GM23338 (cell line): ENCODE measurements at regions not wholly inside any gene's neighbourhood (a gene's known extent, or its start where the extent isn't known, plus 50 kb on each side); places are given as distances from the start of the nearest gene placed in this dataset.
A peak's percentile ranks its signal among the peaks of the same experiment; 100 is the strongest.

ENCODE experiments used
- ATAC-seq: fragments of 200-7000 bp; cut with Tn5 transposase; 3 replicates; pipeline ENCODE4 v1.9.1; 2020
- DNase-seq: peaks from one replicate; pipeline ENCODE4 v3.0.0-alpha.2; 2015; ENCODE audit warnings: low spot score
- H2AFZ ChIP-seq: fragments of 200-600 bp; sonication (generic); 2 replicates; pipeline ENCODE4 v1.8.0; 2016; ENCODE audit warnings: antibody characterized with exemption, mild to moderate bottlenecking, moderate library complexity
- H3F3A ChIP-seq: fragments of 200-600 bp; sonication (generic); replicated peaks from 2 replicates; pipeline ENCODE4 v1.8.0; 2017; ENCODE audit warnings: antibody characterized with exemption, mixed run types, low read depth
- H3K27ac ChIP-seq: fragments of 200-600 bp; sonication (generic); 2 replicates; pipeline ENCODE4 v1.6.1; 2016; ENCODE audit warnings: low read depth
- H3K27me3 ChIP-seq: fragments of 200-600 bp; sonication (generic); 2 replicates; pipeline ENCODE4 v1.8.0; 2016; ENCODE audit warnings: mild to moderate bottlenecking, mixed run types, moderate library complexity; ENCODE audit not compliant: insufficient read depth
- H3K36me3 ChIP-seq: fragments of 200-600 bp; sonication (generic); 2 replicates; pipeline ENCODE4 v1.8.0; 2016; ENCODE audit warnings: mild to moderate bottlenecking; ENCODE audit not compliant: insufficient read depth
- H3K4me1 ChIP-seq: fragments of 200-600 bp; sonication (generic); 2 replicates; pipeline ENCODE4 v1.8.0; 2016; ENCODE audit warnings: mild to moderate bottlenecking, moderate library complexity; ENCODE audit not compliant: insufficient read depth
- H3K4me2 ChIP-seq: fragments of 200-600 bp; sonication (generic); 2 replicates; pipeline ENCODE4 v1.7.1; 2017; ENCODE audit warnings: mixed run types
- H3K4me3 ChIP-seq: fragments of 200-600 bp; sonication (generic); 2 replicates; pipeline ENCODE4 v1.6.1; 2016; ENCODE audit warnings: mixed run types
- H3K79me2 ChIP-seq: fragments of 200-600 bp; sonication (generic); replicated peaks from 2 replicates; pipeline ENCODE4 v1.8.0; 2017; ENCODE audit warnings: mild to moderate bottlenecking; ENCODE audit not compliant: insufficient read depth
- H3K9me2 ChIP-seq: fragments of 200-600 bp; sonication (generic); 2 replicates; pipeline ENCODE4 v1.8.0; 2017; ENCODE audit not compliant: insufficient read depth
- H4K20me1 ChIP-seq: fragments of 200-600 bp; sonication (generic); replicated peaks from 2 replicates; pipeline ENCODE4 v1.8.0; 2017; ENCODE audit warnings: mild to moderate bottlenecking; ENCODE audit not compliant: insufficient read depth
- H3K27ac Mint-ChIP-seq: 2 replicates; pipeline ENCODE4 v1.8.0; 2020; ENCODE audit warnings: inconsistent platforms, mild to moderate bottlenecking, moderate library complexity, mixed read lengths
- H3K27me3 Mint-ChIP-seq: 3 replicates; pipeline ENCODE4 v1.8.0; 2022; ENCODE audit warnings: low read depth, mild to moderate bottlenecking, moderate library complexity, mixed read lengths, inconsistent platforms; ENCODE audit not compliant: insufficient read depth, poor library complexity
- H3K36me3 Mint-ChIP-seq: 3 replicates; pipeline ENCODE4 v1.8.0; 2021; ENCODE audit warnings: low read depth, mild to moderate bottlenecking, inconsistent platforms, moderate library complexity, mixed read lengths
- H3K4me1 Mint-ChIP-seq: 3 replicates; pipeline ENCODE4 v1.8.0; 2020; ENCODE audit warnings: mild to moderate bottlenecking, inconsistent platforms, mixed read lengths
- H3K4me3 Mint-ChIP-seq: 3 replicates; pipeline ENCODE4 v1.8.0; 2021; ENCODE audit warnings: moderate library complexity, mild to moderate bottlenecking, inconsistent platforms, mixed read lengths
- H3K9me3 Mint-ChIP-seq: 3 replicates; pipeline ENCODE4 v1.8.0; 2020; ENCODE audit warnings: moderate library complexity, mild to moderate bottlenecking, inconsistent platforms, mixed read lengths
- CREB1 ChIP-seq: fragments of 250-450 bp; sonication (Bioruptor Pico); IDR thresholded peaks from 2 replicates; pipeline ENCODE4 v1.5.0; 2020; ENCODE audit warnings: low read depth, mild to moderate bottlenecking, moderate library complexity
- EZH2 ChIP-seq: fragments of 200-600 bp; sonication (generic); IDR thresholded peaks from one replicate; pipeline ENCODE4 v1.8.0; 2017; ENCODE audit warnings: antibody characterized with exemption, mild to moderate bottlenecking, low read depth; ENCODE audit not compliant: unreplicated experiment
- EZH2phosphoT487 ChIP-seq: fragments of 200-600 bp; sonication (generic); IDR thresholded peaks from one replicate; pipeline ENCODE4 v1.8.1; 2018; ENCODE audit warnings: antibody characterized with exemption; ENCODE audit not compliant: unreplicated experiment
- JUNB ChIP-seq: IDR thresholded peaks from one replicate; pipeline ENCODE4 v1.6.1; 2016; ENCODE audit warnings: antibody characterized with exemption; ENCODE audit not compliant: unreplicated experiment
- NANOG ChIP-seq: IDR thresholded peaks from 2 replicates; pipeline ENCODE4 v1.6.1; 2016; ENCODE audit warnings: antibody characterized with exemption, borderline replicate concordance
- STAT1 ChIP-seq: IDR thresholded peaks from one replicate; pipeline ENCODE4 v1.6.1; 2016; ENCODE audit warnings: antibody characterized with exemption; ENCODE audit not compliant: unreplicated experiment
- ZNF331 ChIP-seq: fragments of 250-450 bp; sonication (Bioruptor Pico); IDR thresholded peaks from 2 replicates; pipeline ENCODE4 v1.5.0; 2020; ENCODE audit warnings: low read depth, mild to moderate bottlenecking, moderate library complexity
- TF ChIP-seq, protein P1 (sequence below): IDR thresholded peaks from one replicate; pipeline ENCODE4 v1.6.1; 2018; ENCODE audit warnings: antibody characterized with exemption; ENCODE audit not compliant: unreplicated experiment
- TF ChIP-seq, protein P2 (sequence below): IDR thresholded peaks from 2 replicates; pipeline ENCODE4 v1.6.1; 2016; ENCODE audit warnings: antibody characterized with exemption

DNA sequence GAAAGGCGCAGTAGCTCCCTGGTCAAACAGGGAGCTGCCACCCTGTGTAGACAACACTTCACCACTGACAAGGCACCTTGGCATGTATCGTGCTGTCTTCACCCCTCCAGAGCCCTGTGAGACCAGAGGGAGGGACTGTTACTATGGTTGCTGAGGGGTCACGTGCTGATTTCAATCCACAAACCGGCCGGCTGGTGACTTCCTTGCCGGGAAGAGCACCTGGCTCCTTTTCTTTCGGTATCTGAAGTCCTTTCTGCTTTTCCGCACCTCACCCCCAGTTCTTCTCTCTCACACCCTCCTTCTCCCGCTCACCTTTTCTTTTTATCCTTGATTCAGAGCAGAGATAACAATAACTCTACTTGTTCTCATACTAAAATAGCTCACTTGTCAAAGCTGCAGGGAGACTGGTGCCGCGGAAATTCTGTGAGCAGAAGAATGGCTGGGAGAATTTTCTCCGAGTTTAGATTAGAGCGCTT is 327.2 kb downstream of the ZSWIM6 start:
- Histone ChIP-seq H2AFZ (peak overlapping the region; percentile 86), H3K4me1 (peaks cover 12% of the 10 kb centered on the region), H4K20me1 (no peaks in the 10 kb centered on the region), H3K36me3 (no peaks in the 10 kb centered on the region), H3F3A (no peaks in the 10 kb centered on the region), H3K4me3 (peak overlapping the region; percentile 32; the same call in 1 of the 2 replicates), H3K4me2 (peak overlapping the region; percentile 72), H3K27me3 (no peaks in the 10 kb centered on the region; the same call in 1 of the 2 replicates), H3K9me2 (no peaks in the 10 kb centered on the region), H3K79me2 (no peaks in the 10 kb centered on the region), H3K27ac (no peak overlapping the region)
- no peaks in the 10 kb centered on the region for H3K36me3 Mint-ChIP-seq
- no peak overlapping the region; the same call in 1 of the 2 replicates for H3K27ac Mint-ChIP-seq
- peaks cover 31% of the 10 kb centered on the region for H3K4me1 Mint-ChIP-seq
- no peak for TF ChIP-seq EZH2
- TF ChIP-seq JUNB, result no peak
- no peak for TF ChIP-seq ZNF331 (CRISPR knock-in tag)
- 0 out of 2 replicates have a peak, but pooled peaks have one; percentile 11 for TF ChIP-seq CREB1 (CRISPR knock-in tag)
- H3K4me3 Mint-ChIP-seq, result peak overlapping the region; percentile 47; the same call in 2 of the 3 replicates
- peaks cover 14% of the 10 kb centered on the region for H3K27me3 Mint-ChIP-seq
- ATAC-seq (peak; percentile 91), DNase-seq (peak; percentile 89)
- H3K9me3 Mint-ChIP-seq, result no peaks in the 10 kb centered on the region; the same call in 2 of the 3 replicates

DNA sequence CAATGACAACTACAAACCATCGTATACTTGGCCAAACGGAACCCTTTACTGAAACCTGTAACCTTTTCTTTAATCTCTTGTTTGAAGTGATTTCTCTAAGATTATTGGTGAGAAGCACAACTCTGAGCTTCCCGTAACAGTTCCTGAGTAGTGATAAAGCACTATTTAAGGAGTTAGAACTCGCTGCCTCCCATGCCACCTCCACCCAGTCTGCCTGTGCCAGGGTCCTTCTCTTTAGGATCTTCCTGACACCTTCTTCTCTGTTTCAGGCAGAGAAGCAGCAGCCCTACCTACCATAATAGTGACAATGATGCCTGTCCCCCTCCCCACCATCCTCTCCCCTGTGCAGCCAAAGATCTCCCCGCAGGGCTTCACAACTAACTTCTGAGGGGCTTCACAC is 330.6 kb downstream of the ZSWIM6 start:
- H3K4me1 Mint-ChIP-seq, result peaks cover 20% of the 10 kb centered on the region
- Histone ChIP-seq H3K27me3 (no peaks in the 10 kb centered on the region; the same call in 1 of the 2 replicates), H3K36me3 (no peaks in the 10 kb centered on the region), H4K20me1 (no peaks in the 10 kb centered on the region), H3K9me2 (no peaks in the 10 kb centered on the region; the same call in 1 of the 2 replicates), H3F3A (no peaks in the 10 kb centered on the region), H3K4me1 (peaks cover 12% of the 10 kb centered on the region), H3K79me2 (no peaks in the 10 kb centered on the region), H3K27ac (no peak overlapping the region), H3K4me3 (no peak overlapping the region), H3K4me2 (no peak overlapping the region), H2AFZ (no peak overlapping the region)
- DNase-seq (no peak), ATAC-seq (no peak)
- no peaks in the 10 kb centered on the region for H3K36me3 Mint-ChIP-seq
- no peak overlapping the region for H3K27ac Mint-ChIP-seq
- H3K27me3 Mint-ChIP-seq, result peaks cover 12% of the 10 kb centered on the region
- TF ChIP-seq ZNF331 (CRISPR knock-in tag) (no peak), CREB1 (CRISPR knock-in tag) (no peak), EZH2phosphoT487 (no peak)
- H3K9me3 Mint-ChIP-seq, result no peaks in the 10 kb centered on the region; the same call in 2 of the 3 replicates
- no peak overlapping the region for H3K4me3 Mint-ChIP-seq

DNA sequence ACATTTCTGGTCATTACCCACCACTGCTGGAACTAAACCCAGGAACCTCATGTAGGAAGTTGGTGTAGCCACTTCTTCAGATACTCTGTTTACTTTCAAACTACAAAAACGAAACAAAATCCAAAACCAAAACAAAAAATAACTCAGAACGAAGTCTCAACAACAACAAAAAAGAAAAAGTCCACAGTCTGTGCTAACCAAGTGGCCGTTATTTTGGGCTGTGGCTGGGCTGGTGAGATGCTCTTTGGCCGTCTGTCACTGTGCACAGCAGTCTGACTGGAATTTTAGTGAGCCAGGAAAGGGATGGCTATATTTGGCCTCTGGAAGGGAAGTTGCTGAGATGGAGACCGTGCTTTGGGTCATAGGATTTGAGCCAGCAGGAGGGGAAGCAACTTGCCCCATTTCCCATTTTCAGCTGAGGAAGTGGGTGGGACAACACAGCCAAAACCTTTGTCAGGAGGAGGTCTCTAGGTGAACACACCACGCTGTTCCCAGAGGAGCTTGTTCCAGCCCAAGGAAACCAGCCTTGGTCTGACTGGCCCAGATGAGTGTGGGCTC is 334.1 kb downstream of the ZSWIM6 start:
- no peaks in the 10 kb centered on the region for H3K27me3 Mint-ChIP-seq
- no peaks in the 10 kb centered on the region for H3K36me3 ChIP-seq
- H3K4me2 ChIP-seq, result no peak overlapping the region
- no peaks in the 10 kb centered on the region for H4K20me1 ChIP-seq
- no peak overlapping the region for H2AFZ ChIP-seq
- no peaks in the 10 kb centered on the region for H3K27me3 ChIP-seq
- DNase-seq (no peak), ATAC-seq (no peak)
- H3K79me2 ChIP-seq, result no peaks in the 10 kb centered on the region
- H3K4me1 Mint-ChIP-seq, result no peaks in the 10 kb centered on the region
- no peaks in the 10 kb centered on the region; the same call in 2 of the 3 replicates for H3K9me3 Mint-ChIP-seq
- no peaks in the 10 kb centered on the region for H3K36me3 Mint-ChIP-seq
- no peak overlapping the region for H3K27ac ChIP-seq
- no peaks in the 10 kb centered on the region; the same call in 1 of the 2 replicates for H3K9me2 ChIP-seq
- no peaks in the 10 kb centered on the region for H3F3A ChIP-seq
- no peak overlapping the region for H3K27ac Mint-ChIP-seq
- H3K4me1 ChIP-seq, result no peaks in the 10 kb centered on the region
- H3K4me3 ChIP-seq, result no peak overlapping the region
- no peak overlapping the region for H3K4me3 Mint-ChIP-seq
- TF ChIP-seq EZH2 (no peak), JUNB (no peak), CREB1 (CRISPR knock-in tag) (no peak), STAT1 (no peak), NANOG (no peak)
- TF ChIP-seq, protein P1, sequence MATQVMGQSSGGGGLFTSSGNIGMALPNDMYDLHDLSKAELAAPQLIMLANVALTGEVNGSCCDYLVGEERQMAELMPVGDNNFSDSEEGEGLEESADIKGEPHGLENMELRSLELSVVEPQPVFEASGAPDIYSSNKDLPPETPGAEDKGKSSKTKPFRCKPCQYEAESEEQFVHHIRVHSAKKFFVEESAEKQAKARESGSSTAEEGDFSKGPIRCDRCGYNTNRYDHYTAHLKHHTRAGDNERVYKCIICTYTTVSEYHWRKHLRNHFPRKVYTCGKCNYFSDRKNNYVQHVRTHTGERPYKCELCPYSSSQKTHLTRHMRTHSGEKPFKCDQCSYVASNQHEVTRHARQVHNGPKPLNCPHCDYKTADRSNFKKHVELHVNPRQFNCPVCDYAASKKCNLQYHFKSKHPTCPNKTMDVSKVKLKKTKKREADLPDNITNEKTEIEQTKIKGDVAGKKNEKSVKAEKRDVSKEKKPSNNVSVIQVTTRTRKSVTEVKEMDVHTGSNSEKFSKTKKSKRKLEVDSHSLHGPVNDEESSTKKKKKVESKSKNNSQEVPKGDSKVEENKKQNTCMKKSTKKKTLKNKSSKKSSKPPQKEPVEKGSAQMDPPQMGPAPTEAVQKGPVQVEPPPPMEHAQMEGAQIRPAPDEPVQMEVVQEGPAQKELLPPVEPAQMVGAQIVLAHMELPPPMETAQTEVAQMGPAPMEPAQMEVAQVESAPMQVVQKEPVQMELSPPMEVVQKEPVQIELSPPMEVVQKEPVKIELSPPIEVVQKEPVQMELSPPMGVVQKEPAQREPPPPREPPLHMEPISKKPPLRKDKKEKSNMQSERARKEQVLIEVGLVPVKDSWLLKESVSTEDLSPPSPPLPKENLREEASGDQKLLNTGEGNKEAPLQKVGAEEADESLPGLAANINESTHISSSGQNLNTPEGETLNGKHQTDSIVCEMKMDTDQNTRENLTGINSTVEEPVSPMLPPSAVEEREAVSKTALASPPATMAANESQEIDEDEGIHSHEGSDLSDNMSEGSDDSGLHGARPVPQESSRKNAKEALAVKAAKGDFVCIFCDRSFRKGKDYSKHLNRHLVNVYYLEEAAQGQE, result no peak
- TF ChIP-seq, protein P2, sequence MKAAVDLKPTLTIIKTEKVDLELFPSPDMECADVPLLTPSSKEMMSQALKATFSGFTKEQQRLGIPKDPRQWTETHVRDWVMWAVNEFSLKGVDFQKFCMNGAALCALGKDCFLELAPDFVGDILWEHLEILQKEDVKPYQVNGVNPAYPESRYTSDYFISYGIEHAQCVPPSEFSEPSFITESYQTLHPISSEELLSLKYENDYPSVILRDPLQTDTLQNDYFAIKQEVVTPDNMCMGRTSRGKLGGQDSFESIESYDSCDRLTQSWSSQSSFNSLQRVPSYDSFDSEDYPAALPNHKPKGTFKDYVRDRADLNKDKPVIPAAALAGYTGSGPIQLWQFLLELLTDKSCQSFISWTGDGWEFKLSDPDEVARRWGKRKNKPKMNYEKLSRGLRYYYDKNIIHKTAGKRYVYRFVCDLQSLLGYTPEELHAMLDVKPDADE, result no peak
